HG02588 (cell line): ENCODE measurements at regions not wholly inside any gene's neighbourhood (a gene's known extent, or its start where the extent isn't known, plus 50 kb on each side); places are given as distances from the start of the nearest gene placed in this dataset.

ENCODE experiments used
- ATAC-seq: cut with Tn5 transposase; IDR thresholded peaks from one replicate; pipeline ENCODE4 v1.9.1; 2021; ENCODE audit warnings: mild to moderate bottlenecking, moderate library complexity; ENCODE audit not compliant: unreplicated experiment

GRCh38 chr16:73186752-73187601 lies 139.0 kb upstream of the ZFHX3 start:
- ATAC-seq = no peak

GRCh38 chr16:73185737-73186136 lies 137.8 kb upstream of the ZFHX3 start:
- ATAC-seq = no peak

- ATAC-seq = no peak
These were observed 135.7 kb upstream of the ZFHX3 start for GRCh38 chr16:73183611-73184092.

GRCh38 chr16:73179705-73180331 lies 131.9 kb upstream of the ZFHX3 start:
- no peak for ATAC-seq

DNA sequence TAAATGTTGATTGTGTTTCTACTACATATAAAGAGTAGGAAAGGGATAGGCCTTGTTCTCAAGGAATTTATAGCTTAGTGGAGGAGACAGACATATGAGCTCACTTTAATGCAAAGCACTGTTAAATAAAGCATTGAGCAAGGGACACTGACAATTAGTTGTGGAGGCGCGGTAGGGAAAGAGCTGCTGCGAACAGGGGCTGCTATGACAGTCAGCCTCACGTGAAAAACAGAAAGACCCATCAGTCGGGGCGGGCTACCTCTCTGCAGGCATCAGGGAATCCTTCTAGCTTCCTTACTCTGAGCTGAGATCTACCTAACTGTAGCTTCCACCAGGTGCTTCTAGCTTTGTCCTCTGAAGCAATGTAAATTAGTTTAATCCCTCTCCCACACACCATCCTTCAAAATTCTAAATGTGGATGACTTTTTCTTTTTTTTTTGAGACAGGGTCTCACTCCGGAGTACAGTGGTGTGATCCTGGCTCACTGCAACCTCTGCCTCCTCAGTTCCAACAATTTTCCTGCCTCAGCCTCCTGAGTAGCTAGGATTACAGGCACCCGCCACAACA lies 129.9 kb upstream of the ZFHX3 start:
- no peak for ATAC-seq

GRCh38 chr16:73176577-73177013 lies 128.7 kb upstream of the ZFHX3 start:
- ATAC-seq = no peak

GRCh38 chr16:73172973-73173709 lies 125.2 kb upstream of the ZFHX3 start:
- no peak for ATAC-seq

DNA sequence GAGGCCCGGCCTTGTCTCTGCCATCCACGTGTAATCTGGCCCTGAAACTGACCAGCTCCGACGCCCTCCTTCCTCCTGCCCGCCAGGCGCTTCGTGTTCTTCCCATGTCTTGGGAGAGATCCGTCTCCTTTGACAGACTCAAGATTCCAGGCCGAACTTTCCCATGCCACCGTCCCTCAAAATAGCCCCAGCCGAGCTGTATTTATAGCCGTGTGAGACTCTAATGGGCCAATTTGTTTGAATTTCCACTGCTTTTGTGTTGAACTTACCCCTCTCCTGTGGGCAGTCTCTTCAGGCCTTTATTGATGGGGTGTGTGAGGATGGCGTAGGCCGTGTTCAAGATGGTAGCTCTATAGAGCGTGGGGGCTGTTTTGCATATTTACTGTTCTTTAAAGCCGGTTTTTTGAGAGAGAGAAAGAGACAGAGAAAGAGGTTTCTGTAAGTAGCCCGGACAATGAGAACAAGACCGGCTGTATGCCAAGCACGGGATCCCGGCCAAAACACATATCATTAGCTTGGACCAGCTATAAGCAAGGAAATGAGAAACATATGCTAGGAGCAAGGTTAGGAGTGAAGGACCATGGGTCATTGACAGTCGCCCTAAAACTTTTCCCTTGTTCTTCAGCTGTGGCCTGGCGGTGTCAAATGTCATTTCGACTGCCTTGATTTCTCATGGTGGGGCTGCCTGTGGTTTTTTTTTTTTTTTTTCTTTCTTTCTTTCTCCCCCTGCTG lies 124.5 kb upstream of the ZFHX3 start:
- ATAC-seq = no peak

GRCh38 chr16:73171901-73172240 lies 123.9 kb upstream of the ZFHX3 start:
- ATAC-seq = no peak

DNA sequence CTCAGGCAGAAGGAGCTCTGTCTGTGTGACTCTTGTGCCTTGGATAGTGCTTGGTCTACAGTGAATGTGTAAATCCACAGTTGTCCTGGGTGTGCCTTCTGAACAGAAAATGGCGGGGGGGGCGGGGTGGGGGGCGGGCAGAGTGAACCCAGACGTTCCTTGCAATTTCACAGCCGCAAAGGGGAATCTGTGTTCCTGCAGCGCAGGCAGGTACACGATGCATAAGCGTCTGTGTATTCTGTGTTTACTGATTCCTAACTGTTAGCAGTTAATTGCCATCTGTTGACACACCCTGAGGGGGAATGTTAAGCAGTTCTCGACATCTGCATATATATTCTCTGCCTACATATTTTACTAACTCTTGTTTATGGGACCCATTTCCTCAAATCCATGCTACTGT lies 123.5 kb upstream of the ZFHX3 start:
- ATAC-seq = no peak

DNA sequence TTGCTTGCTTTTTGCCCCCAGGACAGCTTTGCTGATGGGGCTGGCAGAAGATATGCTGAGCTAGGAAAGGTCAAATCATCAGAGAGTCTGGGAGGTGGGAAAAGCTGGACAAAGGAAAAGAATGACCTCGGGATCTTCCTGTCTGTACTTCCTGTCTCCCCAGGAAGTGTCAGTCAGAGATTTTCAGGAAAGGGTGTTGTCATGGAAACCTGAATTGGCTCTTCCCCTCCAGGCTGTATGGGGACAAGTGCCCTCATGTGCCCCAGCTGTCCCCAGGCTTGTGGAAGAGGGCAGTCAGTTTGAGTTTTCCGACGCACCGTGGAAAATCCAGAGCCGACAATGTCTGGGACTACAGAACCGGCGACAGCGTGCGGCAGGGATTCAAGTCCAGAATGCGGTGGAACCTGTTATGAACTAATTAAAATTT lies 122.7 kb upstream of the ZFHX3 start:
- no peak for ATAC-seq

- ATAC-seq = no peak
These were observed 119.1 kb upstream of the ZFHX3 start for GRCh38 chr16:73166947-73167550.

- no peak for ATAC-seq
These were observed 118.5 kb upstream of the ZFHX3 start for GRCh38 chr16:73166441-73166851.

- no peak for ATAC-seq
These were observed 115.4 kb upstream of the ZFHX3 start for GRCh38 chr16:73163238-73163815.

GRCh38 chr16:73161977-73162376 lies 114.0 kb upstream of the ZFHX3 start:
- no peak for ATAC-seq

DNA sequence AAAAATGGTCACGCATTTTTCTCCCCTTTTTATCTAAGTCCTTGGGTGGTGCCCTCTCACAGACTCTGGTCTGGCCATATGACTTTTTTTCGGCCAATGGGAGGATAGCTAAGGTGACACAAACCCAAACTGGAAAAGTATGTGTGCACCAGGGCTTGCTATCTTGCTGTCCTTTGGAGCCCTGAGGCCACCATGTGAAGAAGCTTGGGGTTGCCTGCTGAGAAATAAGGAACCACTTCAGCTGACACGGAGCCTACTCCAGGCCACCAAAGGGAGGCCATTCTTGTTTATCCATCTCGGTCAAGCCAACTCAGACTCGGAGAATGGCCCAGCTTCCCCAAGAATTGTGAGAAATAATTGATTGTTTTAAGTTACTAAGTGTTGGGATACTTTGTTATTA lies 111.4 kb upstream of the ZFHX3 start:
- ATAC-seq = no peak

GRCh38 chr16:73157861-73158260 lies 109.9 kb upstream of the ZFHX3 start:
- ATAC-seq = no peak

- ATAC-seq = no peak
These were observed 106.3 kb upstream of the ZFHX3 start for GRCh38 chr16:73154063-73154870.
